Neural crest cell (in vitro differentiated cells): ENCODE measurements at regions not wholly inside any gene's neighbourhood (a gene's known extent, or its start where the extent isn't known, plus 50 kb on each side); places are given as distances from the start of the nearest gene placed in this dataset.
A peak's percentile ranks its signal among the peaks of the same experiment; 100 is the strongest.

Experiments used
- DNase-seq: peaks from one replicate; pipeline ENCODE4 v3.0.0; 2021; ENCODE audit warnings: low read depth, mixed read lengths, low spot score
- H3K27ac Mint-ChIP-seq: one replicate; pipeline ENCODE4 v1.8.0; 2021; ENCODE audit warnings: mild to moderate bottlenecking, mixed read lengths; ENCODE audit not compliant: unreplicated experiment
- H3K27me3 Mint-ChIP-seq: 2 replicates; pipeline ENCODE4 v1.8.0; 2021; ENCODE audit warnings: low read depth, mild to moderate bottlenecking, mixed read lengths
- H3K36me3 Mint-ChIP-seq: 2 replicates; pipeline ENCODE4 v1.8.0; 2021; ENCODE audit warnings: low read depth, mild to moderate bottlenecking, mixed read lengths
- H3K4me1 Mint-ChIP-seq: 2 replicates; pipeline ENCODE4 v1.8.0; 2021; ENCODE audit warnings: mixed read lengths
- H3K4me3 Mint-ChIP-seq: one replicate; pipeline ENCODE4 v1.8.0; 2021; ENCODE audit warnings: mild to moderate bottlenecking, mixed read lengths
- H3K9me3 Mint-ChIP-seq: 2 replicates; pipeline ENCODE4 v1.8.0; 2021; ENCODE audit warnings: mixed read lengths
- CTCF ChIP-seq: fragments of 200-600 bp; sonication (generic); conservative IDR thresholded peaks from 2 replicates; pipeline ENCODE4 v1.5.0; 2021; ENCODE audit warnings: antibody characterized with exemption, mild to moderate bottlenecking

- H3K27ac Mint-ChIP-seq = no peak overlapping the region
- no peak for DNase-seq
- H3K9me3 Mint-ChIP-seq = peaks cover 6% of the 10 kb centered on the region
- H3K27me3 Mint-ChIP-seq = peaks cover 3% of the 10 kb centered on the region
- peaks cover 6% of the 10 kb centered on the region for H3K4me1 Mint-ChIP-seq
- no peaks in the 10 kb centered on the region for H3K36me3 Mint-ChIP-seq
- H3K4me3 Mint-ChIP-seq = no peak overlapping the region
- TF ChIP-seq CTCF = no peak
Measured at GRCh38 chr2:41775366-41776025, 272.3 kb upstream of the PKDCC start.

GRCh38 chr2:41779888-41780287 lies 267.9 kb upstream of the PKDCC start:
- TF ChIP-seq CTCF = no peak
- no peak for DNase-seq
- Mint-ChIP-seq H3K4me3 (no peak overlapping the region), H3K27me3 (no peaks in the 10 kb centered on the region), H3K4me1 (peaks cover 14% of the 10 kb centered on the region), H3K9me3 (peaks cover 6% of the 10 kb centered on the region), H3K27ac (no peak overlapping the region), H3K36me3 (no peaks in the 10 kb centered on the region)

GRCh38 chr2:41782306-41783158 lies 265.3 kb upstream of the PKDCC start:
- peaks cover 3% of the 10 kb centered on the region for H3K27me3 Mint-ChIP-seq
- TF ChIP-seq CTCF = peak; percentile 95
- H3K9me3 Mint-ChIP-seq = no peaks in the 10 kb centered on the region
- H3K27ac Mint-ChIP-seq = no peak overlapping the region
- no peaks in the 10 kb centered on the region for H3K36me3 Mint-ChIP-seq
- no peak overlapping the region for H3K4me3 Mint-ChIP-seq
- H3K4me1 Mint-ChIP-seq = peaks cover 18% of the 10 kb centered on the region
- DNase-seq = peak; percentile 23

GRCh38 chr2:41784496-41784895 lies 263.3 kb upstream of the PKDCC start:
- TF ChIP-seq CTCF = no peak
- H3K36me3 Mint-ChIP-seq = no peaks in the 10 kb centered on the region
- no peaks in the 10 kb centered on the region for H3K9me3 Mint-ChIP-seq
- H3K27me3 Mint-ChIP-seq = peaks cover 6% of the 10 kb centered on the region
- H3K27ac Mint-ChIP-seq = no peak overlapping the region
- H3K4me3 Mint-ChIP-seq = no peak overlapping the region
- no peak for DNase-seq
- peaks cover 18% of the 10 kb centered on the region for H3K4me1 Mint-ChIP-seq

- Mint-ChIP-seq H3K27me3 (peaks cover 6% of the 10 kb centered on the region), H3K36me3 (no peaks in the 10 kb centered on the region), H3K9me3 (no peaks in the 10 kb centered on the region), H3K4me1 (peaks cover 12% of the 10 kb centered on the region), H3K4me3 (no peak overlapping the region), H3K27ac (no peak overlapping the region)
- no peak for DNase-seq
- no peak for TF ChIP-seq CTCF
Measured at GRCh38 chr2:41785251-41786022, 262.4 kb upstream of the PKDCC start.
